HG02678 (cell line): ENCODE measurements at regions not wholly inside any gene's neighbourhood (a gene's known extent, or its start where the extent isn't known, plus 50 kb on each side); places are given as distances from the start of the nearest gene placed in this dataset.

Source experiments
- ATAC-seq: cut with Tn5 transposase; IDR thresholded peaks from one replicate; pipeline ENCODE4 v1.9.1; 2021; ENCODE audit warnings: mild to moderate bottlenecking, moderate library complexity; ENCODE audit not compliant: unreplicated experiment

DNA sequence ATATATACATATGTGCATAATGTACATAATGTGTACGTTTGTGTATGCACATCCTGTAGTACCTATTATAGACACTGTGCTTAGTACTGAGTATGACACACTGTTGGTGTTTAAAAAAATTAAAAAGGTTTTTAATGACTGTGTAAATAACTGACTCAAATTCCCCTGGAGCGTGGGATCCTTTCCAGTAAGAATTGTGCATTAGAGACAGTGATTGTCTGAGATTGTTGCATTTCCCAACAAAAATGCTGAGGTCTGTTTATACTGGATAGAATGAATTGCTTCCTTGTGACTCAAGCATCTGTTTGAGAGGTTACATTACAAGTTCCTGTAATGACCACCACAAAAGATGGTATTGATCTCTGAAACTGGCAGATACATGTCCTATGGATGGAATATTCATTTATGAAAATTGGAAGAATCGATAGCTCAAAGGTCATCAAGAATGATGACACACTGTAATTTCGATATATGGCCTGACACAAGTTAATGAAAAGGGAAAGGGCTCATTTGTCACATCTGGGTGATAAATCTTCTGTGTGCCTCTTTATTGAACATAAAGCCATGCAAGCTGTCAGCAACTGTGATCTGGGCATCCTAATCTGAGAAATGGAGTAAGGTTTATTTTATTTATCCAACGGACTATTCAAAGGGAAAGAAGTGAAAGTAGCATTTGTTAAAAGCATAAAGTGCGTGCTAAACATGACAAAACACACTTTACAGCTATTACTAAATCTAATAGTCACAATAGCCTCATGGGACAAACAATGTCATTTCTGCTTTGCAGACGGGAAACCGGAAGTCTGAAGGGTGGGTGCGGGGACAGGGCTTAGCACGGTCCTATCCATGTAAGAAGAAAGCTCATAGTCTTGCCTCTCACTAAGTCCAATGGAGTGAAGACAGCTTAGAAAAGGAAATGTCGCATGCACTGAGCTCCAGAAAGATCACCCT is 228.8 kb downstream of the CDH11 start:
- no peak for ATAC-seq

- ATAC-seq, result no peak
Observed at GRCh38 chr16:64889446-64889845, 232.4 kb downstream of the CDH11 start.

- no peak for ATAC-seq
Observed at GRCh38 chr16:64887651-64888050, 234.2 kb downstream of the CDH11 start.

DNA sequence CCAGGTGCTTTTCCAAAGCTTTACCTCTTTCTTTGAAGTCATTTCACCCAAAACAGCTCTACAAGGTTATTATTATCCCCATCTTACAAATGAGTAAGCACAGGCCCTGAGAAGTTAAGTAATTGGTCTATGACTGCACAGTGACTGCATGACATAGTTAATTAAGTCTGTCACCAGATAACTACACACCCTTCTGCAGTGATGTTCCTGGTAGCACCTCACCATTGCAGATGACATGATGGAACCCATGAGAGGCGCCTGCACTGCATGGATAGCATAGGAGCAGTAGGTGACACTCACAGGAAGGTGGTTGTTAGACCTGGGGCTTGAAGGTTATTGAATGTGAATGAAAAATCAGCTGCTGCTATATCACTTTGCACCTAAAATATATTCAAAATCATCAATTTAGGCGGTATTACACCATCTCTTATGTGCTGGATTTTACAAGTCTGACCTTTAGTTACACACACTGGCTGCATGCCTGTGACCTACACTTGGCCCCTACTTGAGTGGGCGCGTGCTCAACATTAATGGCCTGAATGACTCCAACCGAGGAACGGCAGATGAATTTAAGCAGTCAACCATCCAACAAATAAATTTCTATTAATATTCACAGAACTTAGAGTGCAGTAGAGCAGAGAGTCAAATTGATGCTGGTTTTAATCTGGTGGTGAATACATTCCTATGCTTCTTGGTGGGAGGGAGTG is 239.6 kb downstream of the CDH11 start:
- no peak for ATAC-seq

DNA sequence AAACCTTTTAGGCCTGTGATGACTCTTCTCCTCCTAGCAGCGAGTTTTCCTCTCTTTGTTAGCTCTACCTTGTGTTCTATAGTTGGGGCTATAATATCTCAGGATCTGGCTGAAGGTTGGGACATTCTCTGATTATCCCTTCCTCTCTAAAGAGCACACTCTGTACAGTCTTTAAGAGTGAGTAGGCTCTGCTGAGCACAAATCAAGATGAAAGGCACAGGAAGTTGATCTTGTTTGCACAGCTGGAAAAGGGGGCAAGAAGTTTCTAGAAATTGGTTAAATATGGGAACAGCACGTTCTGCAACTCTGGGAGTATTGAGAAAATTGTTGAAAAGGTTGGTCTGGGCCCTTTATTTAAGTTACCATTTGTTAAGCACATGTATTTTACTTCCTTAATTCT is 240.9 kb downstream of the CDH11 start:
- no peak for ATAC-seq

- no peak for ATAC-seq
Observed at GRCh38 chr16:64880006-64880405, 241.9 kb downstream of the CDH11 start.

GRCh38 chr16:64878940-64879339 is 242.9 kb downstream of the CDH11 start:
- ATAC-seq, result no peak

GRCh38 chr16:64872101-64872500 is 249.8 kb downstream of the CDH11 start:
- ATAC-seq, result no peak

GRCh38 chr16:64870859-64871258 is 251.0 kb downstream of the CDH11 start:
- ATAC-seq, result no peak

GRCh38 chr16:64869781-64870180 is 252.1 kb downstream of the CDH11 start:
- no peak for ATAC-seq

GRCh38 chr16:64866021-64866420 is 255.8 kb downstream of the CDH11 start:
- no peak for ATAC-seq

DNA sequence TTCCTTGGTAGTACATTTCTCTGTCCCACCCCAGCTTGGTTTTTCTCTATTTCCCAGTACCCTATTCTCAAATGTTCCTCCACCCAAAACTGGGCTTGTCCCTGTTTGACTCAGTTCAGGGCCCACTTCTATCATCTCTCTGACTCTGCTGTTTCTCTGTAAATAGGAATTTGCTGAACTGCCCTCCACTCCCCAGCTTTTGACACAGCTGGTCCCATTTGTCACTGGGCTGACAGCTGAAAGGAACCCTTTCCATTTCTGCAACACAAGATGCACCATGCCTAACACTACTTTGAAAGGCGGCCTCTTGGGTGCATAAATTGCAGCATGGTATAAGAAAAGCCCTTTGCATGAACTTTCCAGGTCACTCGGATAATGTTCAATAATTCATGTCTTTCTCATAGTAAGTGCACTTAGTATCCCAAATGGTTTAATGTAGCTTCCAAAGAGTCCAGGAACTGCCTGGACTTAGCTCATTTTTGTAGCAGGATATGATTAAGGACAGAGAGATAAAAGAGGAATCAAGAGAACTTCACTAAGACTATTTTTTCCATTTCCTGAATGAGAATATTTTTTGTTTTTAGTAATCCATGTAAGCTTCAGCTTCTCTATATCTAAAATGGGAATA is 256.7 kb downstream of the CDH11 start:
- ATAC-seq, result no peak

- ATAC-seq, result no peak
Observed at GRCh38 chr16:64864232-64864809, 257.5 kb downstream of the CDH11 start.

GRCh38 chr16:64858076-64858475 is 263.8 kb downstream of the CDH11 start:
- ATAC-seq, result no peak

DNA sequence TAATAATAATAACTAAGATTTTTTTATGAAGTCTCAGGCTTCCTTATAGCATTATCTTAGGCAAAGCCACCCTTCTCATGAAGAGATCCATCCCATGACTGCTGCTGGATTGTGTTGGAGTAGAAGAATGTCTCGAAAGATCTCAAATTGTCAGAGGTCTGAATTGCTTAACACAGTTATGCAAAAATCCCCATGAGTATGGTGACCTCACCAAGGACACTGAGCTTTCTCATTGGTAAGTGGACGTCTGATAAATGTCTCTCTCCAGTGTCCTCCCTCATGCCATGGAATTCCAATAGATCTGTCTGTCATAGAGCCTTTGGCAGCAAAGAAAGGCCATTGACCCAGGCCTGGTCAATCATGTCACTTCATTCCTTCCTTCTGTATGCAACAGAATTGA is 264.5 kb downstream of the CDH11 start:
- no peak for ATAC-seq

DNA sequence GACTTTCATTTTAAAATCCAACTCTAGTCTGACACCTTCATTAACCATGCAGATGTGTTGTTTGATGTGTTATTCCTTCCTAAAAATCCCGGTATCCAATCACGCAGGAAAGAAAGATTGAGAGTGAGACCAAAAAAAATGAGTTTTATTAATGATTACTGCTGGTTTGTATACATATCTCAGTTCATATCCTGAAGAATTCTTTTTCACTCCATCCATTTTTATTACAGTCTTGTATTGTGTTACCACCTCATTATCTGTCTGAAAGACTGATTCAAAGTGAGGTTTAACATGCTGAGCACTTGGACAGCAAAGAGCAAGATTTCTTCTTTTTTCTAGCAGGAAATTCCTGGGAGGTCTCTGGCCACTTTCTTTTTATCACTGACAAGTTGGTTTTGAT is 268.3 kb downstream of the CDH11 start:
- ATAC-seq, result no peak

- ATAC-seq, result no peak
Observed at GRCh38 chr16:64846966-64847365, 274.9 kb downstream of the CDH11 start.

- no peak for ATAC-seq
Observed at GRCh38 chr16:64845071-64845470, 276.8 kb downstream of the CDH11 start.

DNA sequence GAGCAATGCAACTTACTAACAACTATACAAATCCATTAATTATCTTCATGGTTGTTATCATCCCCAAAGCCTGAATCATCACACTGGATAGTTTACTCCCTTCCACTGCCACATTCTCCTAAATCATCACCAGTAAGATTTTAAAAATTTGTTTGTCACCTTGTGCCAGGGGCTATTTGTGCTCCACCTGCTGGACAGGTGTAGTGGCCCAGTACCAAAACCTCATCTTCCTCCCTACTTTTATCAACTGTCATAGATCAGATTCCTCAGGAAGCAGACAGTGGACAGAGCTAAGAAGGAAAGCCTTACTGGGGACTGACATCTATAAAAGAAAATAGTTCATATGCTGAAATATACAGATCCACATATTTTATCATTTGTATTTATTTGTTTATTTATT is 280.4 kb downstream of the CDH11 start:
- no peak for ATAC-seq

DNA sequence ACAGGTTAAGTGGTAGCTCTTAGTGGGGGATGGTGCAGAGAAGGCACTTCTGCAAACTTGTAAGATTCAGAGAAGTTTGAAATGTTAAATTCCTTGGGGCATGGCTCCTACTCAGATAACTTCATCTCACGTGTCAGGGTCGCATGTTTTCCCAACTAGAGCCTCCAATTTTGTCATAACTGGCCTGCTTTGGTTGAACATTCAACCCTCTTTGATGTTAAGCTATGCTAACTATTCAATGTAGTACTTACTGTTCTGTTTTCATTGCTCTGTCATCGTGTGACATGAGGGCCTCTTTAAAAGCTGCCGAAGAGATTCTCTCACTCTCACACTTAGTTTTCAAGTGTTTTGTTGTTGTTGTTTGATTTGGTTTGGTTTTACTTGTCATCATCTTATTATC is 280.8 kb downstream of the CDH11 start:
- no peak for ATAC-seq

- no peak for ATAC-seq
Observed at GRCh38 chr16:64830653-64831052, 291.2 kb downstream of the CDH11 start.
